Fibroblast of lung (primary cell): ENCODE measurements at regions not wholly inside any gene's neighbourhood (a gene's known extent, or its start where the extent isn't known, plus 50 kb on each side); places are given as distances from the start of the nearest gene placed in this dataset.

Experiments
- EZH2 ChIP-seq: IDR thresholded peaks from 2 replicates; pipeline ENCODE4 v1.5.1; 2012; ENCODE audit warnings: low read length, control low read depth, mild to moderate bottlenecking; ENCODE audit errors: missing control alignments
- TF ChIP-seq, protein P1 (sequence below), 2 donors: IDR thresholded peaks in 1 of 2; conservative IDR thresholded peaks in 1 of 2; 1 replicate in 1 of 2; 2 replicates in 1 of 2; pipeline ENCODE4 v1.5.1; 2011 to 2012; ENCODE audit warnings: low read length in 2 of 2, control low read depth in 1 of 2, inconsistent platforms in 1 of 2, low read depth in 1 of 2, mild to moderate bottlenecking in 1 of 2

DNA sequence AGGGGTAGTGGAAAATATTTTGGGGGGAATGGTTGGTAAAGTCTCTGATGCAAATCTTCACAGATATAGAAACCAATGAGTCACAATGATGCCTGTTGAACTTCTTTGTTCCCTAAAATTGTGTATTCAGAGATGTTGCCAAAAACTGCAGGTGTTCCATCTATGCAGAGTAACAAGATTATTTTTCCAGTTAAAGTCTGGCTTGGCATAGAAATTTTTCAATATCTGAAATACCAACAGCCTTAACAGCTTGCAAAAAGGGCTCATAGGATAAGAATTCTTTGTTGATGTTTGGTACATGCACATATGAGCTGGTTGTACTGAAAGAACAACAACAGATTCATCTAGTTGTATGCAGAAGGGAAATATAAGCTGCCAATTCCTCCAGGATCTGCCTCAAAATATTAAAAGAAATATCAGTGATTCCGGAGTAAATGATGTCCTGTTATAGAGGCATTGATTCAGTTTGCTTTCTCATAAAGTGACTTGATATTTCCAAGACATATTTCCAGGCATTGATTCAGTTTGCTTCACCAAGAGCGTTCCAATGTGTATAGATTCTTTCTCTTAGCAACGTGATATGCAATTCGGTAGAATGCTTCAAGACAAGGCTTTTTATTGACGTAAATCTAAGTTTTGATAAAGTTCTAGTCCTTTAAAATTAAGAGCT, 564.4 kb downstream of the TMA16 start:
- TF ChIP-seq, protein P1, sequence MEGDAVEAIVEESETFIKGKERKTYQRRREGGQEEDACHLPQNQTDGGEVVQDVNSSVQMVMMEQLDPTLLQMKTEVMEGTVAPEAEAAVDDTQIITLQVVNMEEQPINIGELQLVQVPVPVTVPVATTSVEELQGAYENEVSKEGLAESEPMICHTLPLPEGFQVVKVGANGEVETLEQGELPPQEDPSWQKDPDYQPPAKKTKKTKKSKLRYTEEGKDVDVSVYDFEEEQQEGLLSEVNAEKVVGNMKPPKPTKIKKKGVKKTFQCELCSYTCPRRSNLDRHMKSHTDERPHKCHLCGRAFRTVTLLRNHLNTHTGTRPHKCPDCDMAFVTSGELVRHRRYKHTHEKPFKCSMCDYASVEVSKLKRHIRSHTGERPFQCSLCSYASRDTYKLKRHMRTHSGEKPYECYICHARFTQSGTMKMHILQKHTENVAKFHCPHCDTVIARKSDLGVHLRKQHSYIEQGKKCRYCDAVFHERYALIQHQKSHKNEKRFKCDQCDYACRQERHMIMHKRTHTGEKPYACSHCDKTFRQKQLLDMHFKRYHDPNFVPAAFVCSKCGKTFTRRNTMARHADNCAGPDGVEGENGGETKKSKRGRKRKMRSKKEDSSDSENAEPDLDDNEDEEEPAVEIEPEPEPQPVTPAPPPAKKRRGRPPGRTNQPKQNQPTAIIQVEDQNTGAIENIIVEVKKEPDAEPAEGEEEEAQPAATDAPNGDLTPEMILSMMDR (conservative IDR thresholded peaks at IDR 0.05 in 1 of 2, IDR thresholded peaks at IDR 0.05 in 1 of 2; ENCODE audit: low read depth in 1 of 2, low read length in 2 of 2) = no peak
- no peak for TF ChIP-seq EZH2
